ENCODE measurements at regions not wholly inside any gene's neighbourhood (a gene's known extent, or its start where the extent isn't known, plus 50 kb on each side); places are given as distances from the start of the nearest gene placed in this dataset.
A peak's percentile ranks its signal among the peaks of the same experiment; 100 is the strongest.

DNA sequence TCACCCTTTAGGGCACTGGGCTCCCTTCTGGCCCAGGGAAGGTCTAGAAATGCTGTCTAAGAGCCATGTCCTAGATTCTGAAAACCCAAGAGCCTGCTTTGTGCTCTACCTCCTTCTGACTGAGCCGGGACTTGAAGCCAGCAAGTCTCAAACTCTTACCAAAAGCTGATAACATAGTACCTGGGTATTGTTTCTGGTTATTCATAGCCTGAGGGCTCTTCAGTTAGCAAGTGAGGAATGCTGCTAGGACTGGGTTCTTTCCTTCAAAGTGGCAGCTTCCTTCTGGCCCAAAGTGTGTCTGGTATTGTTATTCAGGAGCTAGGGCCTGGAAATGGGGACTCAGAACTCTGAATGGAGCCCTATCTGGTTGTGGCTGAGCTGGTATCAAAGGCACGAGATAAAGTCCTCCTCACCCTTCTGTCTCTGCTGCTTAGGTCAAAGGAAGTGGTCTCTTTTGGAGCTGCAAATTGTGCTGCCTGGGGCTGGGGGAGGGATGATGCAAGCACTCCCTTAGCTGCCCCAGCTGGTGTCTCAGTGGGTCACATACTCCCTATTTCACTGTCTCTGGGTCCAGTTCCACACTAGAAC is 696.0 kb upstream of the CCDC179 start:
- Mint-ChIP-seq H3K9me3 (peaks cover 0 to 3% (median 0%) of the 10 kb centered on the region in 3 donors), H3K27me3 (no peaks in the 10 kb centered on the region), H3K36me3 (no peaks in the 10 kb centered on the region), H3K27ac (no peak overlapping the region), H3K4me3 (no peak overlapping the region), H3K4me1 (no peaks in the 10 kb centered on the region)
- ATAC-seq (replicated peaks in 1 of 4) = no peak
- H3K27me3 ChIP-seq (replicated peaks in 1 of 2; ENCODE audit: control insufficient read depth in 2 of 2, extremely low read depth in 1 of 2, insufficient read depth in 2 of 2, low read length in 1 of 2) = no peaks in the 10 kb centered on the region
- no peak for DNase-seq
- no peaks in the 10 kb centered on the region for H3K9me3 ChIP-seq
- no peak overlapping the region for H3K27ac ChIP-seq (ENCODE audit: low read length)
- ChIA-PET POLR2A (no interaction called here), CTCF (no interaction called here)
- no peak overlapping the region for H3K4me3 ChIP-seq (ENCODE audit: control insufficient read depth in 1 of 2, extremely low read depth in 1 of 2, low read length in 1 of 2)
- H3K36me3 ChIP-seq (ENCODE audit: control insufficient read depth in 2 of 2, extremely low read depth in 1 of 2, insufficient read depth in 1 of 2, low read length in 1 of 2) = no peaks in the 10 kb centered on the region
- H3K4me1 ChIP-seq (ENCODE audit: control insufficient read depth in 1 of 2, extremely low read depth in 1 of 2, insufficient read depth in 2 of 2, low read length in 2 of 2) = no peaks in the 10 kb centered on the region
- WGBS (ENCODE audit: insufficient coverage) = no CpG with 5 or more reads among the region's 2 CpGs

DNA sequence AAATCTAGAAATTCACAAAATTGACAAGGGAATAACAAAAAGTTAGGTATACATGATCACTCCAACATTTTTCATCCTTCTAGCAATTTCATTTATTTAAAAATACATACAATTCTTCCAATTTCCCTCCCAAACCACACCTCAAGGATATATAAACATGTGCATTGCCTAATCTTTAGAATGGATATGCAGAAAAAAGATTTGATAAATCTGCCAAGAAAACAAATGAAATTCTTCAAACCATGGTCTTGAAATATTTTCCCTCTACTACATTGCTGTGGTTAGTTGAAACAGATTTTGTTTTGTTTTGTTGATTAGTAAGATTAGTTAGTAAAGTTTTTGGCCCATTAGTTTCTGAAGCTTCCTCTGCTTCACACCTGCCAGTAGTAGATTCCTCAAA is 703.3 kb upstream of the CCDC179 start:
- Histone ChIP-seq H3K4me1 (ENCODE audit: control insufficient read depth in 1 of 2, extremely low read depth in 1 of 2, insufficient read depth in 2 of 2, low read length in 2 of 2) (no peaks in the 10 kb centered on the region), H3K27me3 (replicated peaks in 1 of 2; ENCODE audit: control insufficient read depth in 2 of 2, extremely low read depth in 1 of 2, insufficient read depth in 2 of 2, low read length in 1 of 2) (no peaks in the 10 kb centered on the region), H3K9me3 (no peaks in the 10 kb centered on the region), H3K36me3 (ENCODE audit: control insufficient read depth in 2 of 2, extremely low read depth in 1 of 2, insufficient read depth in 1 of 2, low read length in 1 of 2) (no peaks in the 10 kb centered on the region), H3K27ac (ENCODE audit: low read length) (no peak overlapping the region), H3K4me3 (ENCODE audit: control insufficient read depth in 1 of 2, extremely low read depth in 1 of 2, low read length in 1 of 2) (no peak overlapping the region)
- ChIA-PET POLR2A (no interaction called here), CTCF (interaction anchor here in 1 of 2 donors (0.6 kb wide), 1 partner anchor 79 kb away, joined by 5 read pairs; no protein-coding TSS in a partner anchor)
- H3K4me1 Mint-ChIP-seq = no peaks in the 10 kb centered on the region
- no peak for ATAC-seq (replicated peaks in 1 of 4)
- H3K36me3 Mint-ChIP-seq = no peaks in the 10 kb centered on the region
- no peaks in the 10 kb centered on the region for H3K27me3 Mint-ChIP-seq
- peaks cover 0 to 7% (median 4%) of the 10 kb centered on the region in 3 donors for H3K9me3 Mint-ChIP-seq
- no peak overlapping the region for H3K4me3 Mint-ChIP-seq
- no peak for DNase-seq
- H3K27ac Mint-ChIP-seq = no peak overlapping the region

DNA sequence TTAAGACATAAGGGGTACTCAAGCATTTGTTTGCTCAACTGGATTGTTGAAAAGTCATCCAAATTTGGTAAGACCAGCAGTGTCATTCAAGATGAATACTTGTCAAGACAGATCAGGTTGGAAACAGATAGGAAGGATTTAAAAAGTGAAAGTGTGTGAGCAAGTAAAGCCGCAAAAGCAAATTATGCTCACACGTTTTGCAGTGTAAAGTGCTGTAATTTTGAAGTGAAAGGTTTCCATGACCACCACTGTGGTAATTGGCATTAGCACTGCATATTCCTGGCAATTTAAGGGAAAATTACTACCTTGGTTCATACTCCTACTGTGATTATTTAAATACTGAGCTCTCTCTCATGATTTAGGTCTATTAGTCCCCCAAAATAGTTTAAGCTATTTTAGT is 704.1 kb upstream of the CCDC179 start:
- Mint-ChIP-seq H3K4me1 (no peaks in the 10 kb centered on the region), H3K4me3 (no peak overlapping the region), H3K9me3 (peaks cover 0 to 7% (median 4%) of the 10 kb centered on the region in 3 donors), H3K27ac (no peak overlapping the region), H3K27me3 (no peaks in the 10 kb centered on the region), H3K36me3 (no peaks in the 10 kb centered on the region)
- 85% methylated on average over 2 of the region's 2 CpGs for WGBS (ENCODE audit: insufficient coverage)
- ChIA-PET POLR2A (no interaction called here), CTCF (no interaction called here)
- H3K27ac ChIP-seq (ENCODE audit: low read length) = no peak overlapping the region
- H3K4me1 ChIP-seq (ENCODE audit: control insufficient read depth in 1 of 2, extremely low read depth in 1 of 2, insufficient read depth in 2 of 2, low read length in 2 of 2) = no peaks in the 10 kb centered on the region
- no peaks in the 10 kb centered on the region for H3K27me3 ChIP-seq (replicated peaks in 1 of 2; ENCODE audit: control insufficient read depth in 2 of 2, extremely low read depth in 1 of 2, insufficient read depth in 2 of 2, low read length in 1 of 2)
- DNase-seq (no peak), ATAC-seq (replicated peaks in 1 of 4) (no peak)
- no peaks in the 10 kb centered on the region for H3K9me3 ChIP-seq
- no peaks in the 10 kb centered on the region for H3K36me3 ChIP-seq (ENCODE audit: control insufficient read depth in 2 of 2, extremely low read depth in 1 of 2, insufficient read depth in 1 of 2, low read length in 1 of 2)
- H3K4me3 ChIP-seq (ENCODE audit: control insufficient read depth in 1 of 2, extremely low read depth in 1 of 2, low read length in 1 of 2) = no peak overlapping the region

DNA sequence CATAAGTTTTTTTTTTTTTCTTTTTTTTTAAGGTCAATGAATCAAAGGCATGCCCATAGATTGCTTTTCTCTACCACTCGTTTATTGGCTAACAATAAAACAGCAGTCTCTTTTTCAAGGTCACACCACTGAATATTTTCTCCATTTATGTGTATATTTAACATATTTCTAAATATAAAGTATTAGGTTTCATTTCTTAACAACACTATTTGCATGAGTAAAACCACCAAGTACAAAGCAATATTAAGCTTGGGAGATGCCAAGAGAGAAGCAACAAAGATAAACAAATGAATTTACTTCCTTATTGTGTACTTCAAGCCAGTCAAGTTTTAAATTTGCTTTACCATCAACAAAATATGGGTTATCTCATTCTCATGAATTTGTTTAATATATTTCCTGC is 708.9 kb upstream of the CCDC179 start:
- Mint-ChIP-seq H3K4me1 (no peaks in the 10 kb centered on the region), H3K27me3 (no peaks in the 10 kb centered on the region), H3K9me3 (peaks cover 0 to 12% (median 9%) of the 10 kb centered on the region in 3 donors), H3K36me3 (no peaks in the 10 kb centered on the region), H3K4me3 (no peak overlapping the region), H3K27ac (no peak overlapping the region)
- ChIA-PET CTCF (interaction anchor here in 1 of 2 donors (0.7 kb wide), 1 partner anchor 1326 kb away, joined by 3 read pairs; no protein-coding TSS in a partner anchor), POLR2A (no interaction called here)
- H3K4me1 ChIP-seq (ENCODE audit: control insufficient read depth in 1 of 2, extremely low read depth in 1 of 2, insufficient read depth in 2 of 2, low read length in 2 of 2) = no peaks in the 10 kb centered on the region
- ATAC-seq (replicated peaks in 1 of 4) = no peak
- H3K27me3 ChIP-seq (replicated peaks in 1 of 2; ENCODE audit: control insufficient read depth in 2 of 2, extremely low read depth in 1 of 2, insufficient read depth in 2 of 2, low read length in 1 of 2) = no peaks in the 10 kb centered on the region
- DNase-seq = no peak
- no peak overlapping the region for H3K4me3 ChIP-seq (ENCODE audit: control insufficient read depth in 1 of 2, extremely low read depth in 1 of 2, low read length in 1 of 2)
- H3K9me3 ChIP-seq = no peaks in the 10 kb centered on the region
- no CpG with 5 or more reads among the region's 1 CpG for WGBS (ENCODE audit: insufficient coverage)
- no peaks in the 10 kb centered on the region for H3K36me3 ChIP-seq (ENCODE audit: control insufficient read depth in 2 of 2, extremely low read depth in 1 of 2, insufficient read depth in 1 of 2, low read length in 1 of 2)
- no peak overlapping the region for H3K27ac ChIP-seq (ENCODE audit: low read length)

DNA sequence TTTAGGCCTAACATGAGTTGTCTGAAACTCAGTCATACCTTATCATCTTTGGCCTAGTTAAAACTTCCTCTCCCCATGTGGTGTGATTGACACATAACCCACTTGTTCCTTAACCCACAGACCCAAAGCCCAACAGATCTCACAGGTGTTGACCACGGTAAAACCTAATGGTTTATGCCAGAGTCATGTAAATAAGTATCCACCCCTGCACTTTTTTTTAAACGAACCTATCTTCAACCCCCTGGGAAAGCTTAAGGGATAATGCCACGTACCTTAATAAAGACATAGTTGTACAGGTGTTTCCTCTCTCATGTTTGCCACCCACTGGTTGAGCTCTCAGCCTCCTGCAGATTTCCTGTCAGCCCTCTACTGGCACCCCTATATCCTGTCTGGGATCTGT is 709.3 kb upstream of the CCDC179 start:
- Mint-ChIP-seq H3K4me1 (no peaks in the 10 kb centered on the region), H3K27me3 (no peaks in the 10 kb centered on the region), H3K9me3 (peaks cover 0 to 10% (median 7%) of the 10 kb centered on the region in 3 donors), H3K4me3 (no peak overlapping the region), H3K27ac (no peak overlapping the region), H3K36me3 (no peaks in the 10 kb centered on the region)
- H3K36me3 ChIP-seq (ENCODE audit: control insufficient read depth in 2 of 2, extremely low read depth in 1 of 2, insufficient read depth in 1 of 2, low read length in 1 of 2) = no peaks in the 10 kb centered on the region
- no peak overlapping the region for H3K4me3 ChIP-seq (ENCODE audit: control insufficient read depth in 1 of 2, extremely low read depth in 1 of 2, low read length in 1 of 2)
- no CpG with 5 or more reads among the region's 3 CpGs for WGBS (ENCODE audit: insufficient coverage)
- no peaks in the 10 kb centered on the region for H3K4me1 ChIP-seq (ENCODE audit: control insufficient read depth in 1 of 2, extremely low read depth in 1 of 2, insufficient read depth in 2 of 2, low read length in 2 of 2)
- H3K9me3 ChIP-seq = no peaks in the 10 kb centered on the region
- no peak overlapping the region for H3K27ac ChIP-seq (ENCODE audit: low read length)
- DNase-seq (peak in 6 of 35 experiments; percentile 0 to 13 (median 1)), ATAC-seq (replicated peaks in 1 of 4) (peak in 1 of 4 experiments; percentile 42)
- CTCF ChIA-PET = no interaction called here
- no peaks in the 10 kb centered on the region for H3K27me3 ChIP-seq (replicated peaks in 1 of 2; ENCODE audit: control insufficient read depth in 2 of 2, extremely low read depth in 1 of 2, insufficient read depth in 2 of 2, low read length in 1 of 2)
- POLR2A ChIA-PET = no interaction called here

DNA sequence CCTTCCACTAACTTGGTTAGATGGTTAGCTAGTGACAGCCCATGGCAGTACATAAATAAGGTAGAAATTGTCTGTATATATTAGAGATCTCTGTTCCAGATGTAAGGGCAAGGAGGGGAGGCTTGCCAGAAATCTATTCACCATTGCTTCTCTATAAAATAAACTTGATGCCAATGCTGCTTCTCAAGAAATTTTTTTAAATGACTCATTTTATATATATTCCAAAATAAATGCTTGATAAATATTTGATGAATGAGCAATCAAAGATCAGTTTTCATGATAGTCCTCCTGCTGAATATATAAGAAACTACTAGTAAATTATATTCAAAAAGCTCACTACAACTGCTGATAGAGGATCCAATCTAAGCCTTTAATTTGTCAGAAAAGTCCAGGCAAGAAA is 710.6 kb upstream of the CCDC179 start:
- ATAC-seq (replicated peaks in 1 of 4) (no peak), DNase-seq (no peak)
- H3K27ac Mint-ChIP-seq = no peak overlapping the region
- no peak overlapping the region for H3K4me3 Mint-ChIP-seq
- Histone ChIP-seq H3K4me3 (ENCODE audit: control insufficient read depth in 1 of 2, extremely low read depth in 1 of 2, low read length in 1 of 2) (no peak overlapping the region), H3K4me1 (ENCODE audit: control insufficient read depth in 1 of 2, extremely low read depth in 1 of 2, insufficient read depth in 2 of 2, low read length in 2 of 2) (no peaks in the 10 kb centered on the region), H3K9me3 (no peaks in the 10 kb centered on the region), H3K27me3 (replicated peaks in 1 of 2; ENCODE audit: control insufficient read depth in 2 of 2, extremely low read depth in 1 of 2, insufficient read depth in 2 of 2, low read length in 1 of 2) (no peaks in the 10 kb centered on the region), H3K36me3 (ENCODE audit: control insufficient read depth in 2 of 2, extremely low read depth in 1 of 2, insufficient read depth in 1 of 2, low read length in 1 of 2) (no peaks in the 10 kb centered on the region), H3K27ac (ENCODE audit: low read length) (no peak overlapping the region)
- H3K36me3 Mint-ChIP-seq = no peaks in the 10 kb centered on the region
- CTCF ChIA-PET = no interaction called here
- peaks cover 0 to 10% (median 7%) of the 10 kb centered on the region in 3 donors for H3K9me3 Mint-ChIP-seq
- POLR2A ChIA-PET = no interaction called here
- H3K27me3 Mint-ChIP-seq = no peaks in the 10 kb centered on the region
- H3K4me1 Mint-ChIP-seq = no peaks in the 10 kb centered on the region

DNA sequence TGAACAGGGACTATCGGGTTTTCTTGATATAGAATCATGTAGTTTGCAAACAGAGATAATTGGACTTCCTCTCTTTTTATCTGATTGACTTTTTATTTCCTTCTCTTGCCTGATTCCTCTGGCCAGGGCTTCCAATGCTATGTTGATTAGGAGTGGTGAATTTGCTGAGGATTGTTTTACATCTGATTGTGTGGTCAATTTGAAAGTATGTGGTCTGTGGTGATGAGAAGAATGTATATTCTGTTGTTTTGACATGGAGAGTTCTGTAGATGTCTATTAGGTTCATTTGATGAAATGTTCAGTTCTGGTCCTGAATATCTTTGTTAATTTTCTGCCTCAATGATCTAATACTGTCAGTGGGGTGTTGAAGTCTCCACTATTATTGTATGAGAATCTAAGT is 713.2 kb upstream of the CCDC179 start:
- H3K4me3 Mint-ChIP-seq = no peak overlapping the region
- Histone ChIP-seq H3K9me3 (no peaks in the 10 kb centered on the region), H3K4me1 (ENCODE audit: control insufficient read depth in 1 of 2, extremely low read depth in 1 of 2, insufficient read depth in 2 of 2, low read length in 2 of 2) (no peaks in the 10 kb centered on the region), H3K27me3 (replicated peaks in 1 of 2; ENCODE audit: control insufficient read depth in 2 of 2, extremely low read depth in 1 of 2, insufficient read depth in 2 of 2, low read length in 1 of 2) (no peaks in the 10 kb centered on the region), H3K36me3 (ENCODE audit: control insufficient read depth in 2 of 2, extremely low read depth in 1 of 2, insufficient read depth in 1 of 2, low read length in 1 of 2) (no peaks in the 10 kb centered on the region), H3K4me3 (ENCODE audit: control insufficient read depth in 1 of 2, extremely low read depth in 1 of 2, low read length in 1 of 2) (no peak overlapping the region), H3K27ac (ENCODE audit: low read length) (no peak overlapping the region)
- ChIA-PET POLR2A (no interaction called here), CTCF (no interaction called here)
- ATAC-seq (replicated peaks in 1 of 4) (no peak), DNase-seq (no peak)
- peaks cover 0 to 13% (median 7%) of the 10 kb centered on the region in 3 donors for H3K9me3 Mint-ChIP-seq
- H3K4me1 Mint-ChIP-seq = no peaks in the 10 kb centered on the region
- H3K27ac Mint-ChIP-seq = no peak overlapping the region
- H3K27me3 Mint-ChIP-seq = no peaks in the 10 kb centered on the region
- no peaks in the 10 kb centered on the region for H3K36me3 Mint-ChIP-seq
- WGBS (ENCODE audit: insufficient coverage) = no CpG with 5 or more reads among the region's 1 CpG
